ENCODE measurements at regions not wholly inside any gene's neighbourhood (a gene's known extent, or its start where the extent isn't known, plus 50 kb on each side); places are given as distances from the start of the nearest gene placed in this dataset.

DNA sequence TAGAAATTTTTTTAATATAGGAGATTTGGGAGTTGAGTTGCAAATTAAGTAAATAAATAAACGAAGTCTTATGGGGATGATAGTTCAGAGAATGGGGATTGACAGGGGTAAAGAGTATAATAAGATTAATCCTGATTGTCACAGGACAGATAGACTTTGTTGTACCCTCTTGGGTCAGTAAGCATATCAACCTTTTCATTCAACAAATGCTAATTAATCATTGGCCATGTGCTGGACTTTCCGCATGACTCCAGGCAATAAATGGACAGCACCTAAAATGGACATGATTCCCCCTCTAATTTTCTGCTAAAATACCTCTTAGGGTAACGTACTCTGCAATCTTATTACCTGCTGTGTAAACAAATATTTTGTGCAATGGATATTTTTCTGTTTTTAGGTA lies 1331.1 kb upstream of the ADGRL3 start:
- TF ChIP-seq, protein P1, sequence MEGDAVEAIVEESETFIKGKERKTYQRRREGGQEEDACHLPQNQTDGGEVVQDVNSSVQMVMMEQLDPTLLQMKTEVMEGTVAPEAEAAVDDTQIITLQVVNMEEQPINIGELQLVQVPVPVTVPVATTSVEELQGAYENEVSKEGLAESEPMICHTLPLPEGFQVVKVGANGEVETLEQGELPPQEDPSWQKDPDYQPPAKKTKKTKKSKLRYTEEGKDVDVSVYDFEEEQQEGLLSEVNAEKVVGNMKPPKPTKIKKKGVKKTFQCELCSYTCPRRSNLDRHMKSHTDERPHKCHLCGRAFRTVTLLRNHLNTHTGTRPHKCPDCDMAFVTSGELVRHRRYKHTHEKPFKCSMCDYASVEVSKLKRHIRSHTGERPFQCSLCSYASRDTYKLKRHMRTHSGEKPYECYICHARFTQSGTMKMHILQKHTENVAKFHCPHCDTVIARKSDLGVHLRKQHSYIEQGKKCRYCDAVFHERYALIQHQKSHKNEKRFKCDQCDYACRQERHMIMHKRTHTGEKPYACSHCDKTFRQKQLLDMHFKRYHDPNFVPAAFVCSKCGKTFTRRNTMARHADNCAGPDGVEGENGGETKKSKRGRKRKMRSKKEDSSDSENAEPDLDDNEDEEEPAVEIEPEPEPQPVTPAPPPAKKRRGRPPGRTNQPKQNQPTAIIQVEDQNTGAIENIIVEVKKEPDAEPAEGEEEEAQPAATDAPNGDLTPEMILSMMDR (IDR thresholded peaks at IDR 0.05; ENCODE audit: extremely low read depth in 1 of 2, insufficient read depth in 1 of 2, low read depth in 1 of 2, low read length in 2 of 2): no peak
- TF ChIP-seq POLR2A (IDR thresholded peaks at IDR 0.05; ENCODE audit: low read depth, low read length): no peak
- no peak for TF ChIP-seq EZH2 (IDR thresholded peaks at IDR 0.05; ENCODE audit: borderline replicate concordance, low read depth, low read length, severe bottlenecking)
- TF ChIP-seq, protein P2, sequence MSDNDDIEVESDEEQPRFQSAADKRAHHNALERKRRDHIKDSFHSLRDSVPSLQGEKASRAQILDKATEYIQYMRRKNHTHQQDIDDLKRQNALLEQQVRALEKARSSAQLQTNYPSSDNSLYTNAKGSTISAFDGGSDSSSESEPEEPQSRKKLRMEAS (IDR thresholded peaks at IDR 0.05; ENCODE audit: insufficient read depth, insufficient read length): no peak
- no peak for TF ChIP-seq POLR2AphosphoS5 (IDR thresholded peaks at IDR 0.05; ENCODE audit: insufficient read depth, low read depth, low read length)
